SK-N-MC (cell line): ENCODE measurements at regions not wholly inside any gene's neighbourhood (a gene's known extent, or its start where the extent isn't known, plus 50 kb on each side); places are given as distances from the start of the nearest gene placed in this dataset.

Experiments
- EZH2 ChIP-seq: fragments of 200-600 bp; sonication (generic); IDR thresholded peaks from one replicate; pipeline ENCODE4 v1.6.1; 2017; ENCODE audit warnings: antibody characterized with exemption
- POLR2AphosphoS5 ChIP-seq: IDR thresholded peaks from 2 replicates; pipeline ENCODE4 v1.6.1; 2012; ENCODE audit warnings: mild to moderate bottlenecking, low read depth, low read length, borderline replicate concordance

- no peak for TF ChIP-seq POLR2AphosphoS5
- no peak for TF ChIP-seq EZH2
Observed at GRCh38 chr14:87772854-87773253, 220.1 kb downstream of the GALC start.
